Prostate gland (tissue), 2 donors: ENCODE measurements at regions not wholly inside any gene's neighbourhood (a gene's known extent, or its start where the extent isn't known, plus 50 kb on each side); places are given as distances from the start of the nearest gene placed in this dataset.

Source experiments
- CTCF ChIP-seq, 4 experiments: fragments of 200-600 bp in 2 of 4; fragments of 450-650 bp in 2 of 4; sonication (generic) in 2 of 4; IDR thresholded peaks; 1 replicate in 3 of 4; 2 replicates in 1 of 4; pipeline ENCODE4 v1.5.1; 2016 to 2019; ENCODE audit warnings: antibody characterized with exemption in 4 of 4, mild to moderate bottlenecking in 2 of 4, moderate library complexity in 2 of 4
- POLR2A ChIP-seq: fragments of 450-650 bp; IDR thresholded peaks from one replicate; pipeline ENCODE4 v1.6.1; 2016; ENCODE audit warnings: antibody characterized with exemption, mild to moderate bottlenecking
- POLR2AphosphoS5 ChIP-seq: sonication (generic); formaldehyde crosslinking; IDR thresholded peaks from one replicate; pipeline ENCODE4 v1.6.1; 2017; ENCODE audit warnings: antibody characterized with exemption

- TF ChIP-seq CTCF (IDR thresholded peaks at IDR 0.05), result no peak
- no peak for TF ChIP-seq POLR2A
- TF ChIP-seq POLR2AphosphoS5, result no peak
Measured at GRCh38 chr9:11443631-11444030, 830.8 kb upstream of the PTPRD start.
